Esophagus squamous epithelium (tissue), 4 donors: ENCODE measurements at regions not wholly inside any gene's neighbourhood (a gene's known extent, or its start where the extent isn't known, plus 50 kb on each side); places are given as distances from the start of the nearest gene placed in this dataset.

Experiments
- CTCF ChIP-seq, 6 experiments: fragments of 450-650 bp in 4 of 6; fragments of 200-600 bp in 2 of 6; sonication (generic) in 2 of 6; IDR thresholded peaks; one replicate each; pipeline ENCODE4 v1.5.1; 2016 to 2019; ENCODE audit warnings: antibody characterized with exemption in 6 of 6, mild to moderate bottlenecking in 4 of 6, moderate library complexity in 4 of 6
- POLR2A ChIP-seq, 4 donors: fragments of 450-650 bp; IDR thresholded peaks; one replicate each; pipeline ENCODE4 v1.6.1; 2017; ENCODE audit warnings: antibody characterized with exemption in 4 of 4, mild to moderate bottlenecking in 4 of 4, moderate library complexity in 3 of 4

- TF ChIP-seq CTCF (IDR thresholded peaks at IDR 0.05), result no peak
- no peak for TF ChIP-seq POLR2A (IDR thresholded peaks at IDR 0.05)
Measured at GRCh38 chr13:80055847-80056246, 285.1 kb downstream of the SPRY2 start.
